Naive B cell (primary cell): ENCODE measurements at regions not wholly inside any gene's neighbourhood (a gene's known extent, or its start where the extent isn't known, plus 50 kb on each side); places are given as distances from the start of the nearest gene placed in this dataset.
"Not testable (repeated sequence)": the region's sequence is repeated elsewhere in the genome, so short reads cannot be mapped to it uniquely, and the experiment has no call there.

ENCODE experiments used
- ATAC-seq, 2 donors: fragments of 150-1000 bp; cut with Tn5 transposase; 2 replicates each; pipeline ENCODE4 v1.10.0; 2021; ENCODE audit warnings: low read depth in 2 of 2, mild to moderate bottlenecking in 2 of 2, moderate library complexity in 2 of 2
- DNase-seq: peaks from one replicate; pipeline ENCODE4 v3.0.0; 2022
- H3K27ac Mint-ChIP-seq, 6 donors: one replicate each; pipeline ENCODE4 v1.8.0; 2020 to 2022; ENCODE audit warnings: mild to moderate bottlenecking in 6 of 6, mixed read lengths in 6 of 6, moderate library complexity in 5 of 6, inconsistent platforms in 2 of 6
- H3K27me3 Mint-ChIP-seq, 3 donors: one replicate each; pipeline ENCODE4 v1.8.0; 2021 to 2022; ENCODE audit warnings: mixed read lengths in 3 of 3, mild to moderate bottlenecking in 1 of 3
- H3K36me3 Mint-ChIP-seq, 2 donors: one replicate each; pipeline ENCODE4 v1.8.0; 2020 to 2022; ENCODE audit warnings: mixed read lengths in 2 of 2, inconsistent platforms in 1 of 2, mild to moderate bottlenecking in 1 of 2
- H3K4me1 Mint-ChIP-seq, 3 donors: one replicate each; pipeline ENCODE4 v1.8.0; 2020 to 2022; ENCODE audit warnings: mixed read lengths in 3 of 3, inconsistent platforms in 1 of 3, mild to moderate bottlenecking in 1 of 3, moderate library complexity in 1 of 3
- H3K4me3 Mint-ChIP-seq, 8 donors: one replicate each; pipeline ENCODE4 v1.8.0; 2020 to 2022; ENCODE audit warnings: mild to moderate bottlenecking in 8 of 8, mixed read lengths in 8 of 8, moderate library complexity in 8 of 8, inconsistent platforms in 2 of 8
- H3K9me3 Mint-ChIP-seq, 7 donors: one replicate each; pipeline ENCODE4 v1.8.0; 2020 to 2022; ENCODE audit warnings: mixed read lengths in 7 of 7, mild to moderate bottlenecking in 5 of 7, inconsistent platforms in 2 of 7, moderate library complexity in 1 of 7

DNA sequence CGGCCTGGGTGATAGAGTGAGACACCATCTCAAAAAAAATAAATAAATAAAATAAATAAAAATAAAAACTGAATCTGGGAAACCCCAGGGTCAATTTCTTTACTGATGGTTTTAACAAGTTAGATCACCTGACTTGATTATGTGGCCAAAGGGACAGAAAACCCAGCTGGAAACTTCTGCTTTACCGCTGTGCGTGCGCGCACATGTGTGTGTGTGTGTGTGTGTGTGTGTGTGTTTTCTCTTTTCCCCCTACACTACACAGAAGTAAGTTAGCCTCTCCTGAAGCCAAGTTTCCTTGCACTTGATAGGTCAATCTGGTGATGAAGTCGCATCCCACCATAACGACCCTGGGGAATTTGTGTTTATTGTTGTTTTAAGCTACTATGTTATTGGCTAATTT is 105.3 kb upstream of the AMN1 start:
- Mint-ChIP-seq H3K9me3 (peaks cover 0 to 9% (median 0%) of the 10 kb centered on the region in 7 donors), H3K27ac (peak overlapping the region in 2 of 6 donors; percentile 42 to 84), H3K4me3 (peak overlapping the region in 1 of 8 donors; percentile 37), H3K27me3 (no peaks in the 10 kb centered on the region), H3K4me1 (peaks cover 47 to 83% (median 60%) of the 10 kb centered on the region in 3 donors), H3K36me3 (no peaks in the 10 kb centered on the region)
- ATAC-seq (no peak), DNase-seq (no peak)

DNA sequence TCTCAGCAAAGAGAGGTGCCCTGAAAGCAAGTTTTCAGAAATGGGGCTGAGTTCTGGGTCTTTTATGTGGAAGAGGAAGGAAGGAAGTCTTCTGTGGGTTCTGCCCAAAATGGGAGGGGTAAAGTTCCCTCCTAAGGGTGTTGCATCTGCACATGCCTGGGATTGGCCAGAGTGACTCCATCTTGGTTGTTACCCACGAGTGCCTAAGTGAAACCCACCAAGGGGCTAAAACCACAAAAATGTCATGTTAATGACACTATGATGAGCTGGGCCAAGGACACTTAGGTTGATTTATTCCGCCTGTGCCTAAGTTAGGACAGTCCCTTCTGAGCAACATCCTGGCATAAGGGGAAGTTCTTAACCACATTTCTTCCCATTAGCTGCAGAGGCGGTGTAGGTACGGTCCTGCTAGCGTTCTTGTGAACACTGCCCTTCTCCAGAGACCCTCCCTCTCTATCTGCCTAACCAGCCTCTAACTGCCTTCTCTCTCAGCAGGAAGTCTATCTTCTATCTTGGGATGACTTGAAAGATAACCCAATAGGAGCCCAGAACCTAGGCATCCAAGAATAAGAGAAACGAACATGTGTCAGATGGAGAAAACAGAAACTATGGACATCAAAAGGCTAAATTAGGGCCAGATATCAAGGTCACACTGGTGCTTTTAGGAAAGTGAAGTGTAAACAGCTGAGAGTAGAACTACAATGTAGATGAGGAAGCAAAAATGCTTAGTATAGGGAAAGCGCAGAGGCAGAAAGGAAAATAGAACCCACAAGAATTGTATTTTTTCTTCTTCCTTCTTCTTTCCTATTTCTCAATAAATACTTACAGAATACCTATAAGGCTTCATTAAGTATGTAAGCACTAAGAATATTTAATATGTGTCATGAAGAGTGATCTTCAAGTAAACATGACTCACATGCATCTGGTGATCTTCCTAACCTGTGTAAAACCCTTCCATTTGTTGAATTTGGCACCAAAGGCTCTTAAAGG is 104.2 kb upstream of the AMN1 start:
- ATAC-seq (peak; percentile 80 to 82), DNase-seq (peak; percentile 79)
- Mint-ChIP-seq H3K9me3 (peaks cover 0 to 9% (median 0%) of the 10 kb centered on the region in 7 donors), H3K4me3 (peak overlapping the region in 7 of 8 donors; percentile 3 to 65 (median 43)), H3K36me3 (peaks cover under 1 to 1% of the 10 kb centered on the region in 2 donors), H3K4me1 (peaks cover 45 to 80% (median 65%) of the 10 kb centered on the region in 3 donors), H3K27ac (peak overlapping the region; percentile 84 to 97 (median 93)), H3K27me3 (no peaks in the 10 kb centered on the region)

GRCh38 chr12:31828071-31828470 is 99.2 kb upstream of the AMN1 start:
- no peak for ATAC-seq
- Mint-ChIP-seq H3K27ac (peak overlapping the region in 2 of 6 donors; percentile 37 to 64), H3K4me3 (no peak overlapping the region), H3K36me3 (peaks cover 11 to 16% of the 10 kb centered on the region in 2 donors), H3K4me1 (peaks cover 34 to 57% (median 48%) of the 10 kb centered on the region in 3 donors), H3K9me3 (peaks cover 0 to 20% (median 8%) of the 10 kb centered on the region in 7 donors), H3K27me3 (no peaks in the 10 kb centered on the region)
- no peak for DNase-seq

DNA sequence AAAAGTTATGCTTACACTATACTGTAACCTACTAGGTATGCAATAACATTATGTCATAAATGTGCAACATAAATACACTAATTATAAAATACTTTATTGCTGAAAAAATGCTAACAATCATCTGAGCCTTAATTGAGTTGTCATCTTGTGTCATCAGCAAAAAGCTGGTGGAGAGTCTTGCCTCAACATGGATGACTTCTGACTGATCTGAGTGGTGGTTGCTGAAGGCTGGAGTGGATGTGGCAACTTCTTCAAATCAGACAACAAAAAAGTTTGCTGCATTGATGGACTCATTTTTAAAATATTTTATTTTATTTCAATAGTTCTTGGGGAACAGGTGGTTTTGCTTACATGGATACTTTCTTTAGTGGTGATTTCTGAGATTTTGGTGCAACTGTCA is 93.9 kb upstream of the AMN1 start:
- ATAC-seq: no peak
- peak overlapping the region in 1 of 6 donors; percentile 59 for H3K27ac Mint-ChIP-seq
- no peak for DNase-seq
- H3K9me3 Mint-ChIP-seq: peaks cover 0 to 13% (median 7%) of the 10 kb centered on the region in 7 donors
- H3K4me1 Mint-ChIP-seq: peaks cover 12 to 28% (median 22%) of the 10 kb centered on the region in 3 donors
- H3K36me3 Mint-ChIP-seq: peaks cover 8 to 12% of the 10 kb centered on the region in 2 donors
- H3K4me3 Mint-ChIP-seq: no peak overlapping the region
- no peaks in the 10 kb centered on the region for H3K27me3 Mint-ChIP-seq

- Mint-ChIP-seq H3K4me1 (peaks cover 15 to 29% (median 25%) of the 10 kb centered on the region in 3 donors), H3K27ac (no peak overlapping the region)
Measured at GRCh38 chr12:31821484-31821883, 92.7 kb upstream of the AMN1 start.

GRCh38 chr12:31820832-31821231 is 92.0 kb upstream of the AMN1 start:
- H3K36me3 Mint-ChIP-seq: peaks cover 4 to 5% of the 10 kb centered on the region in 2 donors
- peaks cover 15 to 30% (median 23%) of the 10 kb centered on the region in 3 donors for H3K4me1 Mint-ChIP-seq
- peaks cover 0 to 8% (median 4%) of the 10 kb centered on the region in 7 donors for H3K9me3 Mint-ChIP-seq
- ATAC-seq: no peak
- DNase-seq: no peak
- H3K27ac Mint-ChIP-seq: peak overlapping the region in 1 of 6 donors; percentile 3
- no peak overlapping the region for H3K4me3 Mint-ChIP-seq
- no peaks in the 10 kb centered on the region for H3K27me3 Mint-ChIP-seq

More at GRCh38 chr12:31821484-31821883, 92.7 kb upstream of the AMN1 start:
- no peaks in the 10 kb centered on the region for H3K27me3 Mint-ChIP-seq
- no peak overlapping the region for H3K4me3 Mint-ChIP-seq
- ATAC-seq: no peak
- peaks cover 0 to 12% (median 7%) of the 10 kb centered on the region in 7 donors for H3K9me3 Mint-ChIP-seq
- no peak for DNase-seq
- peaks cover 7 to 9% of the 10 kb centered on the region in 2 donors for H3K36me3 Mint-ChIP-seq

DNA sequence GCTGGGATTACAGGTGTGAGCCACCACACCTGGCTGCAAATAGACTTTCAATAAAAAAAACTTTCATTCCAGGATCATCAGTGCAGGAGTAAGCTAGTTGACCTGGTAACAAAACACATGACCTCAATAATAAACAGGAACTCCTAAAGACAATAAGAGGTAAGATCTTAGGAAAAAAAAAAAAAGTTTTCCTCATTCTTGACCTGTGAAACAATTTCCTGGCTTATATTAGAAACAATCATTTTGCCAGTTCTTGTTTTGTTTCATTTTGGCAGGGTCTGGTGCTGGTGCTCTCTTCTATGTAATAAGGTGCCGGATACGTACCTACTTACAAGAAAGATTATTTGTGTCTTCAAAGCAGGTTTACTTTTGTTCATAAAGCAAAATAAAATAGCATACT is 90.6 kb upstream of the AMN1 start:
- Mint-ChIP-seq H3K9me3 (peaks cover 0 to 5% (median 0%) of the 10 kb centered on the region in 7 donors), H3K4me1 (peaks cover 15 to 30% (median 20%) of the 10 kb centered on the region in 3 donors), H3K4me3 (no peak overlapping the region), H3K27ac (no peak overlapping the region), H3K27me3 (no peaks in the 10 kb centered on the region), H3K36me3 (no peaks in the 10 kb centered on the region)
- no peak for ATAC-seq
- no peak for DNase-seq

GRCh38 chr12:31818623-31819268 is 89.9 kb upstream of the AMN1 start:
- Mint-ChIP-seq H3K4me3 (no peak overlapping the region), H3K9me3 (peaks cover 0 to 1% (median 0%) of the 10 kb centered on the region in 7 donors), H3K36me3 (no peaks in the 10 kb centered on the region), H3K27me3 (no peaks in the 10 kb centered on the region), H3K4me1 (peaks cover 12 to 31% (median 16%) of the 10 kb centered on the region in 3 donors), H3K27ac (peak overlapping the region in 1 of 6 donors; percentile 11)
- ATAC-seq (no peak), DNase-seq (no peak)

GRCh38 chr12:31817120-31817519 is 88.3 kb upstream of the AMN1 start:
- Mint-ChIP-seq H3K27ac (peak overlapping the region in 4 of 6 donors; percentile 57 to 81 (median 70)), H3K4me1 (peaks cover 15 to 40% (median 17%) of the 10 kb centered on the region in 3 donors), H3K36me3 (no peaks in the 10 kb centered on the region), H3K9me3 (no peaks in the 10 kb centered on the region), H3K27me3 (no peaks in the 10 kb centered on the region), H3K4me3 (no peak overlapping the region)
- ATAC-seq: peak in 1 of 2 donors; percentile 14
- no peak for DNase-seq

- Mint-ChIP-seq H3K4me1 (peaks cover 16 to 42% (median 18%) of the 10 kb centered on the region in 3 donors), H3K36me3 (no peaks in the 10 kb centered on the region), H3K9me3 (no peaks in the 10 kb centered on the region), H3K4me3 (no peak overlapping the region), H3K27ac (peak overlapping the region in 5 of 6 donors; percentile 8 to 70 (median 42)), H3K27me3 (no peaks in the 10 kb centered on the region)
- ATAC-seq: no peak
- DNase-seq: no peak
Measured at GRCh38 chr12:31815096-31815495, 86.3 kb upstream of the AMN1 start.

DNA sequence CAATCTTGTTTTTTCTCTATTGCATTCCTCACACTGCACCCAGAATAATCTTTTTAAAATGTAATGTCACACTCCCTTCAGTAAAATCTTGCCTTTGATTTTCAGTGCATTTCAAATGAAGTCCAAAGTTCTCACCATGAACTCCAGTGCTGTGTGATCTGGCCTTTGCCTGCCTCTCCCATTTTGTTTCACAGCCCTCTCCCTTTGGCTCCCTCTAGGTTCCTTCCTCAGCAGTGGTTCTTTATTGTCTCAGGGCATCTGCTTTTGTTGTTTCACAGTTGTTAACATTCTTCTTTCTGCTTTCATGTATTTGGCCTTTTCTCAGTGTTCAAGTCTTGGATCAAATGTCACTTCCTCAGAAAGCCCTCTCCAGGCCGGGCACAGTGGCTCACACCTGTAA is 84.5 kb upstream of the AMN1 start:
- Mint-ChIP-seq H3K27ac (peak overlapping the region in 5 of 6 donors; percentile 5 to 91 (median 51)), H3K9me3 (no peaks in the 10 kb centered on the region), H3K27me3 (no peaks in the 10 kb centered on the region), H3K36me3 (no peaks in the 10 kb centered on the region), H3K4me1 (peaks cover 25 to 50% (median 28%) of the 10 kb centered on the region in 3 donors), H3K4me3 (peak overlapping the region in 2 of 8 donors; percentile 2 to 26)
- no peak for DNase-seq
- no peak for ATAC-seq

- ATAC-seq (peak; percentile 28 to 48), DNase-seq (no peak)
- peak overlapping the region; percentile 42 to 86 (median 81) for H3K27ac Mint-ChIP-seq
- peaks cover 46 to 63% (median 47%) of the 10 kb centered on the region in 3 donors for H3K4me1 Mint-ChIP-seq
- no peaks in the 10 kb centered on the region for H3K36me3 Mint-ChIP-seq
- H3K9me3 Mint-ChIP-seq: peaks cover 0 to 3% (median 0%) of the 10 kb centered on the region in 7 donors
- peak overlapping the region in 1 of 8 donors; percentile 37 for H3K4me3 Mint-ChIP-seq
- H3K27me3 Mint-ChIP-seq: no peaks in the 10 kb centered on the region
Measured at GRCh38 chr12:31807773-31808097, 78.9 kb upstream of the AMN1 start.

GRCh38 chr12:31807081-31807772 is 78.4 kb upstream of the AMN1 start:
- ATAC-seq: peak; percentile 49 to 53
- not testable (repeated sequence) for H3K9me3 Mint-ChIP-seq, H3K36me3 Mint-ChIP-seq, H3K27me3 Mint-ChIP-seq, DNase-seq
- peak overlapping the region; percentile 6 to 86 (median 81) for H3K27ac Mint-ChIP-seq
- H3K4me1 Mint-ChIP-seq: peaks cover 46 to 63% (median 47%) of the 10 kb centered on the region in 3 donors
- peak overlapping the region in 5 of 8 donors; percentile 1 to 54 (median 36) for H3K4me3 Mint-ChIP-seq
